Lower leg skin (tissue), 4 donors: ENCODE measurements at regions not wholly inside any gene's neighbourhood (a gene's known extent, or its start where the extent isn't known, plus 50 kb on each side); places are given as distances from the start of the nearest gene placed in this dataset.

ENCODE experiments used
- DNase-seq, 2 donors: peaks; one replicate each; pipeline ENCODE4 v3.0.0-alpha.2; 2019; ENCODE audit warnings: low spot score in 2 of 2
- H3K4me3 ChIP-seq: fragments of 200-600 bp; sonication (generic); 2 replicates; pipeline ENCODE4 v1.5.1; 2017; ENCODE audit warnings: mild to moderate bottlenecking, low read depth; ENCODE audit not compliant: poor library complexity, severe bottlenecking
- CTCF ChIP-seq, 3 donors: fragments of 450-650 bp; IDR thresholded peaks; one replicate each; pipeline ENCODE4 v1.5.1; 2016; ENCODE audit warnings: antibody characterized with exemption in 3 of 3, mild to moderate bottlenecking in 3 of 3, moderate library complexity in 2 of 3
- POLR2A ChIP-seq, 2 donors: fragments of 450-650 bp; IDR thresholded peaks; one replicate each; pipeline ENCODE4 v1.6.1; 2016 to 2017; ENCODE audit warnings: antibody characterized with exemption in 2 of 2, mild to moderate bottlenecking in 1 of 2, moderate library complexity in 1 of 2
- WGBS, 2 donors: methylation state at CpG; one replicate each; pipeline ENCODE4 v1.1.5; 2018; 5-methylcytosine and 5-hydroxymethylcytosine counted together
- intact Hi-C: fragments of 100-400 bp; cut with DNase I; formaldehyde crosslinking; loops from one replicate; pipeline ENCODE4 v1.15.0; 2023; ENCODE audit warnings: low total_unique reads

GRCh38 chr11:115885535-115886421, 381.6 kb upstream of the CADM1 start:
- no peak for DNase-seq
- intact Hi-C loops = no loop called here
- 74 to 80% methylated on average over 8 of the region's 8 CpGs for WGBS, 2 donors
- no peak overlapping the region for H3K4me3 ChIP-seq
- TF ChIP-seq CTCF (IDR thresholded peaks at IDR 0.05) = no peak
- no peak for TF ChIP-seq POLR2A (IDR thresholded peaks at IDR 0.05)

- no peak for TF ChIP-seq CTCF (IDR thresholded peaks at IDR 0.05)
- no peak for TF ChIP-seq POLR2A (IDR thresholded peaks at IDR 0.05)
- WGBS, 2 donors = 63 to 71% methylated on average over 5 of the region's 5 CpGs
- intact Hi-C loops = no loop called here
- H3K4me3 ChIP-seq = no peak overlapping the region
- DNase-seq = no peak
Measured at GRCh38 chr11:115884800-115885534, 380.8 kb upstream of the CADM1 start.

GRCh38 chr11:115874843-115875242, 370.6 kb upstream of the CADM1 start:
- no peak for TF ChIP-seq CTCF (IDR thresholded peaks at IDR 0.05)
- TF ChIP-seq POLR2A (IDR thresholded peaks at IDR 0.05) = no peak
- WGBS, 2 donors = 86 to 88% methylated on average over 4 of the region's 4 CpGs
- no peak overlapping the region for H3K4me3 ChIP-seq
- DNase-seq = no peak
- intact Hi-C loops = no loop called here

GRCh38 chr11:115873813-115874212, 369.6 kb upstream of the CADM1 start:
- no peak for DNase-seq
- WGBS, 2 donors = 37 to 38% methylated on average over 5 of the region's 5 CpGs
- intact Hi-C loops = no loop called here
- no peak overlapping the region for H3K4me3 ChIP-seq
- no peak for TF ChIP-seq CTCF (IDR thresholded peaks at IDR 0.05)
- TF ChIP-seq POLR2A (IDR thresholded peaks at IDR 0.05) = no peak

- H3K4me3 ChIP-seq = no peak overlapping the region
- TF ChIP-seq POLR2A (IDR thresholded peaks at IDR 0.05) (no peak), CTCF (IDR thresholded peaks at IDR 0.05) (no peak)
- WGBS, 2 donors = 68 to 72% methylated on average over 5 of the region's 5 CpGs
- intact Hi-C loops = no loop called here
- no peak for DNase-seq
Measured at GRCh38 chr11:115872416-115872815, 368.2 kb upstream of the CADM1 start.
